ENCODE measurements at regions not wholly inside any gene's neighbourhood (a gene's known extent, or its start where the extent isn't known, plus 50 kb on each side); places are given as distances from the start of the nearest gene placed in this dataset.

GRCh38 chr1:55538428-55538827 is 323.3 kb upstream of the USP24 start:
- ChIA-PET CTCF (ENCODE audit: unreplicated experiment) (no interaction called here), POLR2A (no interaction called here)
- Histone ChIP-seq H2AFZ (ENCODE audit: low read length) (no peak overlapping the region), H3K9me3 (ENCODE audit: low read length) (no peaks in the 10 kb centered on the region), H3K4me3 (ENCODE audit: low read depth, low read length, poor library complexity, severe bottlenecking) (no peak overlapping the region), H3K4me2 (ENCODE audit: low read length) (no peak overlapping the region), H4K20me1 (ENCODE audit: insufficient read depth, low read length) (no peaks in the 10 kb centered on the region), H3K79me2 (ENCODE audit: insufficient read depth, low read depth, low read length) (no peaks in the 10 kb centered on the region), H3K27ac (ENCODE audit: low read depth, low read length, poor library complexity, severe bottlenecking) (no peak overlapping the region), H3K4me1 (ENCODE audit: insufficient read depth, low read length, poor library complexity, severe bottlenecking) (no peaks in the 10 kb centered on the region), H3K36me3 (ENCODE audit: insufficient read depth, low read length) (no peaks in the 10 kb centered on the region), H3K9me2 (ENCODE audit: insufficient read depth, low read length) (no peaks in the 10 kb centered on the region)
- no peak for TF ChIP-seq EZH2phosphoT487 (IDR thresholded peaks at IDR 0.05; ENCODE audit: borderline replicate concordance, low read depth, low read length)
- TF ChIP-seq CTCF (conservative IDR thresholded peaks at IDR 0.05; ENCODE audit: low read length): no peak
- no TSS peak for BruUV-seq (replicated peaks)
- no peak for DNase-seq (ENCODE audit: low spot score)
- intact Hi-C loops (cut with micrococcal nuclease; ENCODE audit: unreplicated experiment): no loop called here

GRCh38 chr1:55536545-55536865 is 321.3 kb upstream of the USP24 start:
- Histone ChIP-seq H4K20me1 (ENCODE audit: insufficient read depth, low read length) (no peaks in the 10 kb centered on the region), H2AFZ (ENCODE audit: low read length) (no peak overlapping the region), H3K9me2 (ENCODE audit: insufficient read depth, low read length) (no peaks in the 10 kb centered on the region), H3K27ac (ENCODE audit: low read depth, low read length, poor library complexity, severe bottlenecking) (no peak overlapping the region), H3K36me3 (ENCODE audit: insufficient read depth, low read length) (no peaks in the 10 kb centered on the region), H3K4me3 (ENCODE audit: low read depth, low read length, poor library complexity, severe bottlenecking) (no peak overlapping the region), H3K9me3 (ENCODE audit: low read length) (no peaks in the 10 kb centered on the region), H3K79me2 (ENCODE audit: insufficient read depth, low read depth, low read length) (no peaks in the 10 kb centered on the region), H3K4me2 (ENCODE audit: low read length) (no peak overlapping the region), H3K4me1 (ENCODE audit: insufficient read depth, low read length, poor library complexity, severe bottlenecking) (no peaks in the 10 kb centered on the region)
- POLR2A ChIA-PET: interaction anchor here (0.9 to 1.0 kb wide), 2 partner anchors 11 to 85 kb away, joined by 3 to 4 read pairs; no protein-coding TSS in a partner anchor
- no peak for TF ChIP-seq CTCF (conservative IDR thresholded peaks at IDR 0.05; ENCODE audit: low read length)
- no peak for TF ChIP-seq EZH2phosphoT487 (IDR thresholded peaks at IDR 0.05; ENCODE audit: borderline replicate concordance, low read depth, low read length)
- no TSS peak for BruUV-seq (replicated peaks)
- intact Hi-C loops (cut with micrococcal nuclease; ENCODE audit: unreplicated experiment): no loop called here
- DNase-seq (ENCODE audit: low spot score): no peak
- CTCF ChIA-PET (ENCODE audit: unreplicated experiment): interaction anchor here (1.0 kb wide), 1 partner anchor 11 kb away, joined by 5 read pairs; no protein-coding TSS in a partner anchor

GRCh38 chr1:55535724-55536544 is 320.8 kb upstream of the USP24 start:
- no peaks in the 10 kb centered on the region for H4K20me1 ChIP-seq (ENCODE audit: insufficient read depth, low read length)
- H3K36me3 ChIP-seq (ENCODE audit: insufficient read depth, low read length): no peaks in the 10 kb centered on the region
- BruUV-seq (replicated peaks): no TSS peak
- intact Hi-C loops (cut with micrococcal nuclease; ENCODE audit: unreplicated experiment): no loop called here
- H3K4me3 ChIP-seq (ENCODE audit: low read depth, low read length, poor library complexity, severe bottlenecking): no peak overlapping the region
- H2AFZ ChIP-seq (ENCODE audit: low read length): no peak overlapping the region
- no peaks in the 10 kb centered on the region for H3K79me2 ChIP-seq (ENCODE audit: insufficient read depth, low read depth, low read length)
- CTCF ChIA-PET (ENCODE audit: unreplicated experiment): interaction anchor here (1.0 kb wide), 1 partner anchor 11 kb away, joined by 5 read pairs; no protein-coding TSS in a partner anchor
- DNase-seq (ENCODE audit: low spot score): no peak
- no peaks in the 10 kb centered on the region for H3K9me3 ChIP-seq (ENCODE audit: low read length)
- no peak overlapping the region for H3K4me2 ChIP-seq (ENCODE audit: low read length)
- H3K27ac ChIP-seq (ENCODE audit: low read depth, low read length, poor library complexity, severe bottlenecking): no peak overlapping the region
- no peaks in the 10 kb centered on the region for H3K4me1 ChIP-seq (ENCODE audit: insufficient read depth, low read length, poor library complexity, severe bottlenecking)
- no peaks in the 10 kb centered on the region for H3K9me2 ChIP-seq (ENCODE audit: insufficient read depth, low read length)
- TF ChIP-seq CTCF (conservative IDR thresholded peaks at IDR 0.05; ENCODE audit: low read length) (no peak), EZH2phosphoT487 (IDR thresholded peaks at IDR 0.05; ENCODE audit: borderline replicate concordance, low read depth, low read length) (no peak)
- POLR2A ChIA-PET: interaction anchor here (0.6 to 1.3 kb wide), 3 partner anchors 13 to 431 kb away, joined by 3 to 4 read pairs (median 3); no protein-coding TSS in a partner anchor
